ENCODE measurements at regions not wholly inside any gene's neighbourhood (a gene's known extent, or its start where the extent isn't known, plus 50 kb on each side); places are given as distances from the start of the nearest gene placed in this dataset.

GRCh38 chr21:40901691-40902090, 54.7 kb upstream of the DSCAM start:
- H3K4me3 ChIP-seq (ENCODE audit: low read depth, low read length): no peak overlapping the region
- H3K9ac ChIP-seq (ENCODE audit: low read depth, low read length): no peak overlapping the region
- no peaks in the 10 kb centered on the region for H3K36me3 ChIP-seq (ENCODE audit: control insufficient read depth, insufficient read depth, low read length)
- no peaks in the 10 kb centered on the region for H3K4me1 ChIP-seq (ENCODE audit: control insufficient read depth, insufficient read depth, low read length)
- peaks cover 11% of the 10 kb centered on the region; the same call in 1 of the 2 replicates for H3K9me3 ChIP-seq (ENCODE audit: control insufficient read depth, insufficient read depth, low read length)
- H3K27ac ChIP-seq (ENCODE audit: low read depth, low read length): no peak overlapping the region
- no peaks in the 10 kb centered on the region for H3K27me3 ChIP-seq (ENCODE audit: control insufficient read depth, insufficient read depth, low read length)

DNA sequence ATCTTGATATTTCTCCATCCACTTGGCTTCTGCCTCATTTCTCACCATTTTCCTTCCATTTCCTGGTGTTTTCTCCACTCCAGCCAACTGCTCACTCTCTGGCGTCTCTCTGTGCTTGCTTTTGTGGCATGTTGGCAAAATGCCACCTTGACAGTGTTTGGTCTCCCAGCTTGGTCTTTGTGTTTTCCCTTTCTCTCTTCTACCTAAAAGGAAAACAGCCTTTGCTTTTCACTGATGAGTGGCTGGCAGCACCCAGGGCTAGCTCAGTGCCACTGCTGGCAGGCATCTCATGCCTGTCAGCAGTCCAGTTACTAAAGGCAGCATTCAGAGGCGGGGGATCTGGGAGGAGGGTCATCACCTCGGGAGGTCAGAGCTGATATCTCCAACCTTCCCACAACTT, 55.3 kb upstream of the DSCAM start:
- no peak overlapping the region for H3K9ac ChIP-seq (ENCODE audit: low read depth, low read length)
- H3K27ac ChIP-seq (ENCODE audit: low read depth, low read length): no peak overlapping the region
- H3K4me3 ChIP-seq (ENCODE audit: low read depth, low read length): no peak overlapping the region
- H3K9me3 ChIP-seq (ENCODE audit: control insufficient read depth, insufficient read depth, low read length): peaks cover 9% of the 10 kb centered on the region; the same call in 1 of the 2 replicates
- H3K27me3 ChIP-seq (ENCODE audit: control insufficient read depth, insufficient read depth, low read length): no peaks in the 10 kb centered on the region
- H3K36me3 ChIP-seq (ENCODE audit: control insufficient read depth, insufficient read depth, low read length): no peaks in the 10 kb centered on the region
- no peaks in the 10 kb centered on the region for H3K4me1 ChIP-seq (ENCODE audit: control insufficient read depth, insufficient read depth, low read length)

DNA sequence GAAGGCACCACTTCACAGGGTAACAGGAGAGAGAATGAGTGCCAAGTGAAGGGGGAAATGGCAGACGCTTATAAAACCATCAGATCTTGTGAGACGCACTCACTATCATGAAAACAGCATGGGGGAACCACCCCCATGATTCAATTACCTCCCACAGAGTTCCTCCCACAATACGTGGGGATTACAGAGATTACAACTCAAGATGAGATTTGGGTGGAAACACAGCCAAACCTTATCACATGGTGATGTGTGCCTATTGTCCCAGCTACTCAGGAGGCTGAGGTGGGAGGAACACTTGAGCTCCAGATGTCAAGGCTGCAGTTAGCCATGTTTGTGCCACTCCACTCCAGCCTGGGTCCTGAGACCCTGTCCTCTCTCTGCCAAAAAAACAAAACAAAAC, 56.0 kb upstream of the DSCAM start:
- H3K4me3 ChIP-seq (ENCODE audit: low read depth, low read length): no peak overlapping the region
- no peaks in the 10 kb centered on the region for H3K4me1 ChIP-seq (ENCODE audit: control insufficient read depth, insufficient read depth, low read length)
- no peaks in the 10 kb centered on the region for H3K27me3 ChIP-seq (ENCODE audit: control insufficient read depth, insufficient read depth, low read length)
- no peak overlapping the region for H3K27ac ChIP-seq (ENCODE audit: low read depth, low read length)
- peaks cover 4% of the 10 kb centered on the region; the same call in 1 of the 2 replicates for H3K9me3 ChIP-seq (ENCODE audit: control insufficient read depth, insufficient read depth, low read length)
- H3K9ac ChIP-seq (ENCODE audit: low read depth, low read length): no peak overlapping the region
- no peaks in the 10 kb centered on the region for H3K36me3 ChIP-seq (ENCODE audit: control insufficient read depth, insufficient read depth, low read length)

DNA sequence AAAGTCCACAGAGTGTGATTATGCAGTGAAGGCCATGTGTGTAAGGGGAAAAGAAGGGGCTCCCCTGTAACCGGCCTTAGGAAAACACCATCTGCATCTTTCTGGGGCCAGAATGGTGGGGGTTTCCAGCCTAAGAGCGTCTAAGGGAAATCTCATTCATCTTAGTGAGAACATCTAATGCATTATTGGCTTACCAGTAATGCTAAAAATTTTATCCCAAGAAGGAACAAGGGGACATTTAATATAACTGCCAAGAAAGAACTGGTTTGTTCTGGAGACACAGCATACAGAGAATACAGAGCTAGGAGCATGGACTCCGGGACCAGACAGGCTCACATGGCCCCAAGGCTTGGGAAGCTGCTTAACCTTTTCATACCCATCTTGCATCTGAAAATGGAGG, 58.3 kb upstream of the DSCAM start:
- H3K27ac ChIP-seq (ENCODE audit: low read depth, low read length): no peak overlapping the region
- H3K9ac ChIP-seq (ENCODE audit: low read depth, low read length): no peak overlapping the region
- no peak overlapping the region for H3K4me3 ChIP-seq (ENCODE audit: low read depth, low read length)
- no peaks in the 10 kb centered on the region for H3K27me3 ChIP-seq (ENCODE audit: control insufficient read depth, insufficient read depth, low read length)
- no peaks in the 10 kb centered on the region for H3K9me3 ChIP-seq (ENCODE audit: control insufficient read depth, insufficient read depth, low read length)
- no peaks in the 10 kb centered on the region for H3K36me3 ChIP-seq (ENCODE audit: control insufficient read depth, insufficient read depth, low read length)
- no peaks in the 10 kb centered on the region for H3K4me1 ChIP-seq (ENCODE audit: control insufficient read depth, insufficient read depth, low read length)

- Histone ChIP-seq H3K27ac (ENCODE audit: low read depth, low read length) (no peak overlapping the region), H3K4me3 (ENCODE audit: low read depth, low read length) (no peak overlapping the region), H3K9me3 (ENCODE audit: control insufficient read depth, insufficient read depth, low read length) (no peaks in the 10 kb centered on the region), H3K4me1 (ENCODE audit: control insufficient read depth, insufficient read depth, low read length) (no peaks in the 10 kb centered on the region), H3K27me3 (ENCODE audit: control insufficient read depth, insufficient read depth, low read length) (no peaks in the 10 kb centered on the region), H3K36me3 (ENCODE audit: control insufficient read depth, insufficient read depth, low read length) (no peaks in the 10 kb centered on the region), H3K9ac (ENCODE audit: low read depth, low read length) (no peak overlapping the region)
Measured at GRCh38 chr21:40912375-40912774, 65.4 kb upstream of the DSCAM start.

- Histone ChIP-seq H3K36me3 (ENCODE audit: control insufficient read depth, insufficient read depth, low read length) (no peaks in the 10 kb centered on the region), H3K4me3 (ENCODE audit: low read depth, low read length) (no peak overlapping the region), H3K27ac (ENCODE audit: low read depth, low read length) (no peak overlapping the region), H3K4me1 (ENCODE audit: control insufficient read depth, insufficient read depth, low read length) (no peaks in the 10 kb centered on the region), H3K9ac (ENCODE audit: low read depth, low read length) (no peak overlapping the region), H3K9me3 (ENCODE audit: control insufficient read depth, insufficient read depth, low read length) (no peaks in the 10 kb centered on the region), H3K27me3 (ENCODE audit: control insufficient read depth, insufficient read depth, low read length) (no peaks in the 10 kb centered on the region)
Measured at GRCh38 chr21:40915114-40915513, 68.2 kb upstream of the DSCAM start.

- H3K27ac ChIP-seq (ENCODE audit: low read depth, low read length): no peak overlapping the region
- peaks cover 23% of the 10 kb centered on the region for H3K4me1 ChIP-seq (ENCODE audit: control insufficient read depth, insufficient read depth, low read length)
- no peak overlapping the region for H3K9ac ChIP-seq (ENCODE audit: low read depth, low read length)
- no peak overlapping the region for H3K4me3 ChIP-seq (ENCODE audit: low read depth, low read length)
- H3K27me3 ChIP-seq (ENCODE audit: control insufficient read depth, insufficient read depth, low read length): no peaks in the 10 kb centered on the region
- no peaks in the 10 kb centered on the region for H3K36me3 ChIP-seq (ENCODE audit: control insufficient read depth, insufficient read depth, low read length)
- peaks cover 11% of the 10 kb centered on the region; the same call in 1 of the 2 replicates for H3K9me3 ChIP-seq (ENCODE audit: control insufficient read depth, insufficient read depth, low read length)
Measured at GRCh38 chr21:40923407-40923806, 76.4 kb upstream of the DSCAM start.

DNA sequence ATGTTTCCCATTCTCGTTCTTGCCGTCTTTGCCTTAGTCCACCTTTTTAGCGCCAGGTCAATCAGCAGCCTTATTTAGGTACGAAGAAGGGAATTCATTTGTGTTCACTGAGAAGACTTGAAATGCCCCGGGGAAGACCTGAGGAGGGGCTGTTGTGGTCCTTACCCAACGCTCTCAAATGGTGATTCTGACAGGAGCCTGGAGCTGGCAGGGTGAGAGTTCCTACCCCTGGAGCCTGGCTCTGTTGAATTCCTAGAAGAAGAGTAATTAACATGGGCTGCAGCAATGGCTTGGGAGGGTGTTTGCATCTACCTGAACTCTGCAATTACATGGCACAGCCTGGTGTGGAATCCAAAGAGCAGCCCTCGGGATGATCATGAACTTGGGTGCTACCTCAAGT, 76.9 kb upstream of the DSCAM start:
- H3K9ac ChIP-seq (ENCODE audit: low read depth, low read length): no peak overlapping the region
- peaks cover 11% of the 10 kb centered on the region; the same call in 1 of the 2 replicates for H3K9me3 ChIP-seq (ENCODE audit: control insufficient read depth, insufficient read depth, low read length)
- no peak overlapping the region for H3K4me3 ChIP-seq (ENCODE audit: low read depth, low read length)
- peaks cover 23% of the 10 kb centered on the region for H3K4me1 ChIP-seq (ENCODE audit: control insufficient read depth, insufficient read depth, low read length)
- H3K36me3 ChIP-seq (ENCODE audit: control insufficient read depth, insufficient read depth, low read length): no peaks in the 10 kb centered on the region
- H3K27me3 ChIP-seq (ENCODE audit: control insufficient read depth, insufficient read depth, low read length): no peaks in the 10 kb centered on the region
- no peak overlapping the region for H3K27ac ChIP-seq (ENCODE audit: low read depth, low read length)

DNA sequence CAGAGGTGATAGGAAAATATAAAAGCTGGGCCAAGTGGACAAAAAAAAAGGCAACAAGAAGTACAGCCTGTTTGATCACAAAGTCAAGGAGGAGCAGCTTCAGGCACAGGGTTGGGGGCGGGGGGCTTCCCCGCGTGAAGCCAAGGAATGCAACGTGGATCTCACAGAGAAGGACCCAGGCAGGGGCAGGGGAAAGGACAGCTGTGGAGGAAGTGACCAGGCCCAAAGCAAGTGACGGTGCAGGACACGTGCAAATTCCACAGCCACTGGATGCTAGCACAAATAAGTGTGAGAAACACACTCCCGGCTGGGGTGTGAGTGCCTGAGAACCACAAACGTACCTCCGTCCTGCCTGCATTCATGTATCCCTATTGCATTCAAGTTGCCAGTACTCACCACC, 77.7 kb upstream of the DSCAM start:
- Histone ChIP-seq H3K9ac (ENCODE audit: low read depth, low read length) (no peak overlapping the region), H3K27ac (ENCODE audit: low read depth, low read length) (no peak overlapping the region), H3K4me1 (ENCODE audit: control insufficient read depth, insufficient read depth, low read length) (peaks cover 23% of the 10 kb centered on the region), H3K27me3 (ENCODE audit: control insufficient read depth, insufficient read depth, low read length) (no peaks in the 10 kb centered on the region), H3K9me3 (ENCODE audit: control insufficient read depth, insufficient read depth, low read length) (peaks cover 17% of the 10 kb centered on the region), H3K36me3 (ENCODE audit: control insufficient read depth, insufficient read depth, low read length) (no peaks in the 10 kb centered on the region), H3K4me3 (ENCODE audit: low read depth, low read length) (no peak overlapping the region)

DNA sequence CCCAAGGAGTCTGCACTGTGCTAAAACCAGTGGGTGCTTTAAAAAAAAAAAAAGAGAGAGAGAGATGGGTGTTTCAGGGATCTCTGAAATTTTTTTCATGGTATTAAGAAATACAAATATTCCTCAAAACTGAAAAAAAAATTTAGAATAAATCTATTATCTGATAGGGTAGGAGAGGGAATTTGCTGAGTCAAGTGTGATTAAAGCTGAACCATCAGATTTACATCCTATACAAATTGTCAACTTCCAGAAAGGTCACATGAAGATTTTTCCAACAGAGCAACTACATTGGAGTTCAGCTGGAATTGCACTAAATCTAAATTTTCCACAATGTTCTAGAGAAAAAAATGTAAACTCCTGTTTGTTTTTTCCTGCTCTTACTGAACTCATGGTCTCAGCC, 79.3 kb upstream of the DSCAM start:
- Histone ChIP-seq H3K27me3 (ENCODE audit: control insufficient read depth, insufficient read depth, low read length) (no peaks in the 10 kb centered on the region), H3K36me3 (ENCODE audit: control insufficient read depth, insufficient read depth, low read length) (no peaks in the 10 kb centered on the region), H3K4me1 (ENCODE audit: control insufficient read depth, insufficient read depth, low read length) (peaks cover 23% of the 10 kb centered on the region), H3K4me3 (ENCODE audit: low read depth, low read length) (no peak overlapping the region), H3K9ac (ENCODE audit: low read depth, low read length) (no peak overlapping the region), H3K27ac (ENCODE audit: low read depth, low read length) (no peak overlapping the region), H3K9me3 (ENCODE audit: control insufficient read depth, insufficient read depth, low read length) (peaks cover 25% of the 10 kb centered on the region)

DNA sequence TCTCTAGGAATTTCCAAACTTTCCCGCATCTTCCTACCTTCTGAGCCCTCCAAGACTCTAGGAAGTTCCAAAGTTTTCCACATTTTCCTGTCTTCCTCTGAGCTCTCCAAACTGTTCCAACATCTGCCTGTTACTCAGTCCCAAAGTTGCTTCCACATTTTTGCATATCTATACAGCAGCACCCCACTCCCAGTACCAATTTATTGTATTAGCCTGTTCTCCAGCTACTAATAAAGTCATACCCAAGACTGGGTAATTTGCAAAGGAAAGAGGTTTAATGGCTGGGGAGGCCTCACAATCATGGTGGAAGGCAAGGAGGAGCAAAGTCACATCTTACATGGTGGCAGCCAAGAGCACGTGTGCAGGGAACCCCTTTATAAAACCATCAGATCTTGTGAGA, 82.9 kb upstream of the DSCAM start:
- Histone ChIP-seq H3K4me1 (ENCODE audit: control insufficient read depth, insufficient read depth, low read length) (peaks cover 19% of the 10 kb centered on the region), H3K27me3 (ENCODE audit: control insufficient read depth, insufficient read depth, low read length) (no peaks in the 10 kb centered on the region), H3K4me3 (ENCODE audit: low read depth, low read length) (no peak overlapping the region), H3K9ac (ENCODE audit: low read depth, low read length) (no peak overlapping the region), H3K9me3 (ENCODE audit: control insufficient read depth, insufficient read depth, low read length) (peaks cover 25% of the 10 kb centered on the region), H3K27ac (ENCODE audit: low read depth, low read length) (no peak overlapping the region), H3K36me3 (ENCODE audit: control insufficient read depth, insufficient read depth, low read length) (no peaks in the 10 kb centered on the region)

DNA sequence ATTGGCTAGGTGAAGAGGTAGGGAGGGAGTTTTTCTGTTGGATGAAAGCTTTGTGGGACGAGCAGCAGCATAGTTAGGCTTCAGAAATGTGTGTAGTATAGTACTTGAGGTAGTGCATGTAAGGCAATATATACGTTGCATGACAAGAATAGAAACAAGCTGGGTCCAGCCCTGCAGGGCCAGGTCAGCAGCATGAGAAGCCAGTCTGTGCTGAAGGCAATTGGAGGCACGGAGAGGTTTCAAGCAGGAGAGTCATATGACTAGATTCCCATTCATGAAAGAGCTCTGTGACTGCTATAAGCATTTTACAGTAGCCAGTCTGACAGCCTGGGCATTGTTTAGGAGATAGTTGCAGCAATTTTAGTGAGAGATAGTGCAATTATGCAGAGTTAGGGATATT, 84.2 kb upstream of the DSCAM start:
- Histone ChIP-seq H3K27ac (ENCODE audit: low read depth, low read length) (no peak overlapping the region), H3K4me3 (ENCODE audit: low read depth, low read length) (no peak overlapping the region), H3K27me3 (ENCODE audit: control insufficient read depth, insufficient read depth, low read length) (no peaks in the 10 kb centered on the region), H3K4me1 (ENCODE audit: control insufficient read depth, insufficient read depth, low read length) (peaks cover 16% of the 10 kb centered on the region), H3K9ac (ENCODE audit: low read depth, low read length) (no peak overlapping the region), H3K9me3 (ENCODE audit: control insufficient read depth, insufficient read depth, low read length) (peaks cover 25% of the 10 kb centered on the region), H3K36me3 (ENCODE audit: control insufficient read depth, insufficient read depth, low read length) (no peaks in the 10 kb centered on the region)
